ENCODE measurements at regions not wholly inside any gene's neighbourhood (a gene's known extent, or its start where the extent isn't known, plus 50 kb on each side); places are given as distances from the start of the nearest gene placed in this dataset.

- peak; percentile 67 for DNase-seq (ENCODE audit: low spot score)
Measured at GRCh38 chr2:236499691-236500578, 69.7 kb upstream of the ACKR3 start.

GRCh38 chr2:236501026-236501425 lies 68.6 kb upstream of the ACKR3 start:
- DNase-seq (ENCODE audit: low spot score) = no peak

- DNase-seq (ENCODE audit: low spot score) = no peak
Measured at GRCh38 chr2:236501531-236501930, 68.1 kb upstream of the ACKR3 start.

GRCh38 chr2:236503100-236503499 lies 66.5 kb upstream of the ACKR3 start:
- DNase-seq (ENCODE audit: low spot score) = peak; percentile 25

- DNase-seq (ENCODE audit: low spot score) = no peak
Measured at GRCh38 chr2:236503583-236503982, 66.0 kb upstream of the ACKR3 start.

GRCh38 chr2:236505041-236505440 lies 64.6 kb upstream of the ACKR3 start:
- DNase-seq (ENCODE audit: low spot score) = no peak

GRCh38 chr2:236505648-236506047 lies 64.0 kb upstream of the ACKR3 start:
- DNase-seq (ENCODE audit: low spot score) = no peak

- peak; percentile 85 for DNase-seq (ENCODE audit: low spot score)
Measured at GRCh38 chr2:236507393-236508085, 62.1 kb upstream of the ACKR3 start.

- no peak for DNase-seq (ENCODE audit: low spot score)
Measured at GRCh38 chr2:236508466-236508865, 61.2 kb upstream of the ACKR3 start.

GRCh38 chr2:236510034-236510433 lies 59.6 kb upstream of the ACKR3 start:
- no peak for DNase-seq (ENCODE audit: low spot score)

- DNase-seq (ENCODE audit: low spot score) = no peak
Measured at GRCh38 chr2:236511266-236511665, 58.4 kb upstream of the ACKR3 start.

GRCh38 chr2:236512267-236512666 lies 57.4 kb upstream of the ACKR3 start:
- no peak for DNase-seq (ENCODE audit: low spot score)

- peak; percentile 69 for DNase-seq (ENCODE audit: low spot score)
Measured at GRCh38 chr2:236512902-236513435, 56.7 kb upstream of the ACKR3 start.

- no peak for DNase-seq (ENCODE audit: low spot score)
Measured at GRCh38 chr2:236513956-236514355, 55.7 kb upstream of the ACKR3 start.

- DNase-seq (ENCODE audit: low spot score) = no peak
Measured at GRCh38 chr2:236516708-236517107, 52.9 kb upstream of the ACKR3 start.

- no peak for DNase-seq (ENCODE audit: low spot score)
Measured at GRCh38 chr2:236517251-236518031, 52.2 kb upstream of the ACKR3 start.

Data from AG20443 (cell line).